ENCODE measurements at regions not wholly inside any gene's neighbourhood (a gene's known extent, or its start where the extent isn't known, plus 50 kb on each side); places are given as distances from the start of the nearest gene placed in this dataset.

GRCh38 chr12:58041441-58041840 is 100.1 kb downstream of the ATP23 start:
- TF ChIP-seq CTCF (IDR thresholded peaks at IDR 0.05), result no peak
- no peak for TF ChIP-seq FOSL2 (IDR thresholded peaks at IDR 0.05; ENCODE audit: borderline replicate concordance, low read depth)
- no peak for TF ChIP-seq EZH2phosphoT487 (IDR thresholded peaks at IDR 0.05; ENCODE audit: borderline replicate concordance, low read depth)
- no peak for TF ChIP-seq RXRA (IDR thresholded peaks at IDR 0.05; ENCODE audit: borderline replicate concordance, low read depth)
- no peak for TF ChIP-seq IRF3 (IDR thresholded peaks at IDR 0.05; ENCODE audit: low read depth, low read length)
